K562 (cell line): ENCODE measurements at regions not wholly inside any gene's neighbourhood (a gene's known extent, or its start where the extent isn't known, plus 50 kb on each side); places are given as distances from the start of the nearest gene placed in this dataset.

Experiments used
- ATAC-seq: fragments of 200-7000 bp; cut with Tn5 transposase; 3 replicates; pipeline ENCODE4 v1.9.1; 2020; ENCODE audit warnings: moderate library complexity
- BruUV-seq: library from RNA; stranded (reverse); fragments of 400-500 nt; replicated peaks from 2 replicates; lab custom pipeline; 2021; lab: Mats Ljungman, UMichigan
- CTCF ChIA-PET: fragments of 300-600 bp; formaldehyde crosslinking; extraction: SDS; loops from one replicate; lab custom pipeline; 2021; ENCODE audit warnings: low intra/inter-chr PET ratio; lab: Yijun Ruan, JAX
- POLR2A ChIA-PET: fragments of 300-600, 350-650 bp; sonication (Branson Sonifier 250); formaldehyde crosslinking; extraction: SDS; loops from one replicate; lab custom pipeline; 2021; ENCODE audit warnings: antibody characterized with exemption, inconsistent platforms; lab: Yijun Ruan, JAX
- DNase-seq, 4 experiments: peaks; one replicate each; pipeline versions ENCODE4 v3.0.0 to v3.0.0-alpha.2; 2011 to 2018; ENCODE audit warnings: low spot score in 3 of 4, mixed read lengths in 3 of 4; ENCODE audit errors: extremely low read depth in 1 of 4
- FAIRE-seq: peaks from 2 replicates; lab custom pipeline; 2011; peaks lifted over from hg19 to GRCh38; lab: Jason Lieb, UNC
- H2AFZ ChIP-seq: 2 replicates; pipeline ENCODE4 v1.6.0; 2011; ENCODE audit warnings: low read depth, low read length, control low read depth, inconsistent platforms
- H3K27ac ChIP-seq: fragments of 200-600 bp; 3 replicates; pipeline ENCODE4 v1.8.0; 2011; ENCODE audit warnings: low read depth, mild to moderate bottlenecking, control low read depth, inconsistent platforms, low read length, moderate library complexity, mixed read lengths; ENCODE audit errors: extremely low read depth
- H3K27me3 ChIP-seq, 2 experiments: fragments of 300-600 bp in 1 of 2; 2 replicates in 1 of 2; 3 replicates in 1 of 2; pipeline versions ENCODE4 v1.6.0 to v1.8.0; 2011; ENCODE audit warnings: inconsistent platforms in 2 of 2, low read length in 2 of 2, mild to moderate bottlenecking in 1 of 2, mixed read lengths in 1 of 2, moderate library complexity in 1 of 2; ENCODE audit not compliant: control insufficient read depth in 2 of 2, insufficient read depth in 2 of 2
- H3K36me3 ChIP-seq: fragments of 300-600 bp; 3 replicates; pipeline ENCODE4 v1.8.0; 2011; ENCODE audit warnings: mild to moderate bottlenecking, low read length, inconsistent platforms; ENCODE audit not compliant: control insufficient read depth, insufficient read depth
- H3K4me1 ChIP-seq, 2 experiments: fragments of 200-600 bp in 1 of 2; replicated peaks in 1 of 2; 2 replicates in 1 of 2; 3 replicates in 1 of 2; pipeline versions ENCODE4 v1.5.1 to v1.8.0; 2011; ENCODE audit warnings: inconsistent platforms in 2 of 2, low read length in 2 of 2, mild to moderate bottlenecking in 1 of 2, mixed read lengths in 1 of 2, moderate library complexity in 1 of 2; ENCODE audit not compliant: control insufficient read depth in 2 of 2, insufficient read depth in 2 of 2
- H3K4me2 ChIP-seq: 2 replicates; pipeline ENCODE4 v1.6.1; 2011; ENCODE audit warnings: low read length, control low read depth, inconsistent platforms, mixed read lengths; ENCODE audit not compliant: insufficient read depth
- H3K4me3 ChIP-seq: fragments of 200-600 bp; sonication (generic), shearing (Covaris generic); 2 replicates; pipeline ENCODE4 v1.5.1; 2016; ENCODE audit warnings: control low read depth, inconsistent platforms
- H3K79me2 ChIP-seq: fragments of 200-600 bp; 3 replicates; pipeline ENCODE4 v1.8.0; 2011; ENCODE audit warnings: low read length, inconsistent platforms; ENCODE audit not compliant: control insufficient read depth, insufficient read depth
- H3K9ac ChIP-seq, 2 experiments: 2 replicates each; pipeline versions ENCODE4 v1.6.0 to v1.6.1; 2011; ENCODE audit warnings: low read depth in 2 of 2, low read length in 2 of 2, control low read depth in 1 of 2, inconsistent platforms in 1 of 2, mild to moderate bottlenecking in 1 of 2, mixed read lengths in 1 of 2; ENCODE audit not compliant: insufficient read depth in 1 of 2
- H3K9me1 ChIP-seq: one replicate; pipeline ENCODE4 v1.6.0; 2011; ENCODE audit warnings: inconsistent platforms, mild to moderate bottlenecking, low read length, moderate library complexity; ENCODE audit not compliant: control insufficient read depth, insufficient read depth
- H3K9me3 ChIP-seq: replicated peaks from 2 replicates; pipeline ENCODE4 v1.5.1; 2011; ENCODE audit warnings: low read depth, low read length, inconsistent platforms; ENCODE audit not compliant: control insufficient read depth, insufficient read depth
- H4K20me1 ChIP-seq: replicated peaks from 2 replicates; pipeline ENCODE4 v1.6.1; 2011; ENCODE audit warnings: low read length, inconsistent platforms, mixed read lengths; ENCODE audit not compliant: control insufficient read depth, insufficient read depth
- BACH1 ChIP-seq: fragments of 200-800 bp; sonication (Bioruptor generic); IDR thresholded peaks from 2 replicates; pipeline ENCODE4 v1.6.1; 2016; ENCODE audit warnings: missing genetic modification characterization, missing compliant biosample characterization
- CBX3 ChIP-seq, 2 experiments: IDR thresholded peaks; 1 replicate in 1 of 2; 2 replicates in 1 of 2; pipeline ENCODE4 v1.6.1; 2012; ENCODE audit warnings: inconsistent platforms in 2 of 2, low read length in 2 of 2, borderline replicate concordance in 1 of 2, control low read depth in 1 of 2
- ETV5 ChIP-seq: sonication (generic); formaldehyde crosslinking; IDR thresholded peaks from 2 replicates; pipeline ENCODE4 v1.4.0; 2020; ENCODE audit warnings: low read depth, mild to moderate bottlenecking, missing genetic modification reagents
- GABPA ChIP-seq: fragments of 200-800 bp; sonication (Bioruptor generic); conservative IDR thresholded peaks from 2 replicates; pipeline ENCODE4 v1.6.1; 2016; ENCODE audit warnings: low read depth, missing genetic modification characterization, missing compliant biosample characterization
- HDAC2 ChIP-seq: fragments of 450-650 bp; IDR thresholded peaks from 2 replicates; pipeline ENCODE4 v1.6.1; 2016; ENCODE audit warnings: mild to moderate bottlenecking
- NFRKB ChIP-seq: fragments of 450-650 bp; IDR thresholded peaks from 2 replicates; pipeline ENCODE4 v1.6.1; 2016; ENCODE audit warnings: low read depth
- PTBP1 ChIP-seq: fragments of 200-400 bp; formaldehyde crosslinking; IDR thresholded peaks from 2 replicates; pipeline ENCODE4 v1.6.1; 2017; ENCODE audit warnings: low read depth, low read length
- RBM22 ChIP-seq: fragments of 200-400 bp; formaldehyde crosslinking; IDR thresholded peaks from 2 replicates; pipeline ENCODE4 v1.6.1; 2018; ENCODE audit warnings: low read length, low read depth; ENCODE audit not compliant: poor library complexity, severe bottlenecking
- WGBS: fragments of 100-300 bp; shearing (Covaris generic); methylation state at CpG from one replicate; pipeline ENCODE4 v1.1.6; 2016; ENCODE audit warnings: low coverage, mixed read lengths; ENCODE audit not compliant: insufficient coverage; ENCODE audit errors: missing lambda C conversion rate; 5-methylcytosine and 5-hydroxymethylcytosine counted together
- in situ Hi-C: fragments of 300-500 bp; cut with MboI; formaldehyde crosslinking; loops from 4 replicates; pipeline ENCODE4 v1.15.0; 2018; ENCODE audit warnings: inconsistent platforms, mixed read lengths
- intact Hi-C: fragments of 100-400 bp; cut with micrococcal nuclease; formaldehyde crosslinking; loops from 2 replicates; pipeline ENCODE4 v1.14.2; 2022
- TF ChIP-seq, protein P1 (sequence below): sonication (generic); formaldehyde crosslinking; IDR thresholded peaks from 2 replicates; pipeline ENCODE4 v1.8.1; 2022; ENCODE audit warnings: missing genetic modification reagents
- TF ChIP-seq, protein P2 (sequence below): sonication (generic); formaldehyde crosslinking; IDR thresholded peaks from 2 replicates; pipeline ENCODE4 v1.8.1; 2023; ENCODE audit warnings: mild to moderate bottlenecking, missing genetic modification reagents
- TF ChIP-seq, protein P3 (sequence below): fragments of 450-650 bp; formaldehyde crosslinking; IDR thresholded peaks from 2 replicates; pipeline ENCODE4 v1.4.0; 2020; ENCODE audit warnings: mild to moderate bottlenecking, mixed read lengths
- TF ChIP-seq, protein P4 (sequence below): sonication (generic); formaldehyde crosslinking; IDR thresholded peaks from 2 replicates; pipeline ENCODE4 v1.5.0; 2020; ENCODE audit warnings: missing genetic modification reagents

DNA sequence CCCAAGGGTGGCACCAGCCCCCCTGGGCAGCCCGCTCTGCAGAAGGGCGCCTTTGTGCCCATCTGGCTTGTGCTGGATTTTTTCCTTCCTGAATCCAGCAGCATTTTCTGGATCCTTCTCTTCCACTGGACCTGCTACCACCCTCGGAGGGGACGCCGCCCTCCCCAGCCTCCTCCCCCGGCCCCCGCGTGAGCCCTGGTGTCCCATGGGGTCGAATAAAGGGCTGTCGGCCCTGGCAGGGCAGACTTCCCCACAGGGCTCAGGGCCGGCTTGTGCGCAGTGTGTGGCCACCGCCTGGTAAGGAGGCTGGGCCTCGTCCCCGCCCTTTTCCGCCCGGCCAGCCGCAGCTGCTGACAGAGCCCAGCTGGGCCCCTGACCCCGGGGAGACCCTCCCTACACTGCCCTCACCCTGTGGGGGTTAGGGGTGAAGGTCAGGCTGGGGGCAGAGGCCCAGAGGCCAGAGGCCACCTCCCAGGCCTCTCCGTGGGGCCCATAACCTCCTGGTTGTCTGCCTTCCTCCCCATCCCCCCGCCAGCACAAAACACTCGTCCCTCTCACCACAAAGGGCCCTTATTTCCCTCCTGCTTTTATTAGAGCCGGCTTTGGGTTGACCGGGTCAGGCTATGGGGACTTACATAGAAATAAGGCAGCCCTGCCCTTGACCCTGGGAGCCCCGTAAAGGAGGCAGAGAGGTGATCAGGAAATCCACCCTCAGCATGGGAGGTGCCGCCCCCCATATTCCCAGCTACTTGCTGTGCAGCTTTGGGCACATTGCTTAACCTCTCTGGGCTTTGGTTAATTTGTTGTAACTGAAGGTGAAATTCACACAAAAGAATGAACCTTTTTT lies 179.3 kb upstream of the CIBAR2 start (continued):
- TF ChIP-seq, protein P1, sequence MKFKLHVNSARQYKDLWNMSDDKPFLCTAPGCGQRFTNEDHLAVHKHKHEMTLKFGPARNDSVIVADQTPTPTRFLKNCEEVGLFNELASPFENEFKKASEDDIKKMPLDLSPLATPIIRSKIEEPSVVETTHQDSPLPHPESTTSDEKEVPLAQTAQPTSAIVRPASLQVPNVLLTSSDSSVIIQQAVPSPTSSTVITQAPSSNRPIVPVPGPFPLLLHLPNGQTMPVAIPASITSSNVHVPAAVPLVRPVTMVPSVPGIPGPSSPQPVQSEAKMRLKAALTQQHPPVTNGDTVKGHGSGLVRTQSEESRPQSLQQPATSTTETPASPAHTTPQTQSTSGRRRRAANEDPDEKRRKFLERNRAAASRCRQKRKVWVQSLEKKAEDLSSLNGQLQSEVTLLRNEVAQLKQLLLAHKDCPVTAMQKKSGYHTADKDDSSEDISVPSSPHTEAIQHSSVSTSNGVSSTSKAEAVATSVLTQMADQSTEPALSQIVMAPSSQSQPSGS (CRISPR knock-in tag), result 0 out of 2 replicates have a peak, but pooled peaks have one; percentile 58
- TF ChIP-seq CBX3 (IDR thresholded peaks at IDR 0.05; ENCODE audit: borderline replicate concordance in 1 of 2, low read length in 2 of 2), result no peak
- no peak for TF ChIP-seq NFRKB
- TF ChIP-seq ETV5, result 0 out of 2 replicates have a peak, but pooled peaks have one; percentile 53
- peak; percentile 68; the same call in 1 of the 2 replicates for TF ChIP-seq PTBP1
- TF ChIP-seq GABPA, result peak; percentile 26; the same call in 1 of the 2 replicates
- TF ChIP-seq RBM22, result peak; percentile 35
- TF ChIP-seq HDAC2, result peak; percentile 95

DNA sequence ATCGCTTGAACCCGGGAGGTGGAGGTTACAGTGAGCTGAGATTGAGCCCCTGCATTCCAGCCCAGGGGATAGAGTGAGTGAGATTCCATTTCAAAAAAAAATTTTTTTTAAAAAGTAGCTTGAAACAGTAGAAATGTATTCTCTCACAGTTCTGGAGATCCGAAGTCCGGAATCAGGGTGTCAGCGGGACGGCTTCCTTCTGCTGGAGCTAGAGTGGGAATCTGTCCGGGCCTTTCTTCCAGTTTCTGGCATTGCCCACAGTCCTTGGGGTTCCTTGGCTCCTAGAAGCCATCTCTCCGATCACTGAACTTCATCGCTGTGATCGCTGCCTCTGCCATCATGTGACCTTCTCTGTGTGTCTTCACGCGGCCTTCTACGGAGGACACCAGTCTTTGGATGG lies 181.2 kb upstream of the CIBAR2 start:
- Histone ChIP-seq H3K4me2 (no peak overlapping the region), H3K27ac (no peak overlapping the region)
- TF ChIP-seq, protein P2, sequence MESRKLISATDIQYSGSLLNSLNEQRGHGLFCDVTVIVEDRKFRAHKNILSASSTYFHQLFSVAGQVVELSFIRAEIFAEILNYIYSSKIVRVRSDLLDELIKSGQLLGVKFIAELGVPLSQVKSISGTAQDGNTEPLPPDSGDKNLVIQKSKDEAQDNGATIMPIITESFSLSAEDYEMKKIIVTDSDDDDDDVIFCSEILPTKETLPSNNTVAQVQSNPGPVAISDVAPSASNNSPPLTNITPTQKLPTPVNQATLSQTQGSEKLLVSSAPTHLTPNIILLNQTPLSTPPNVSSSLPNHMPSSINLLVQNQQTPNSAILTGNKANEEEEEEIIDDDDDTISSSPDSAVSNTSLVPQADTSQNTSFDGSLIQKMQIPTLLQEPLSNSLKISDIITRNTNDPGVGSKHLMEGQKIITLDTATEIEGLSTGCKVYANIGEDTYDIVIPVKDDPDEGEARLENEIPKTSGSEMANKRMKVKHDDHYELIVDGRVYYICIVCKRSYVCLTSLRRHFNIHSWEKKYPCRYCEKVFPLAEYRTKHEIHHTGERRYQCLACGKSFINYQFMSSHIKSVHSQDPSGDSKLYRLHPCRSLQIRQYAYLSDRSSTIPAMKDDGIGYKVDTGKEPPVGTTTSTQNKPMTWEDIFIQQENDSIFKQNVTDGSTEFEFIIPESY (CRISPR knock-in tag), result 0 out of 2 replicates have a peak, but pooled peaks have one; percentile 22
- no peak for TF ChIP-seq BACH1
- TF ChIP-seq, protein P3, sequence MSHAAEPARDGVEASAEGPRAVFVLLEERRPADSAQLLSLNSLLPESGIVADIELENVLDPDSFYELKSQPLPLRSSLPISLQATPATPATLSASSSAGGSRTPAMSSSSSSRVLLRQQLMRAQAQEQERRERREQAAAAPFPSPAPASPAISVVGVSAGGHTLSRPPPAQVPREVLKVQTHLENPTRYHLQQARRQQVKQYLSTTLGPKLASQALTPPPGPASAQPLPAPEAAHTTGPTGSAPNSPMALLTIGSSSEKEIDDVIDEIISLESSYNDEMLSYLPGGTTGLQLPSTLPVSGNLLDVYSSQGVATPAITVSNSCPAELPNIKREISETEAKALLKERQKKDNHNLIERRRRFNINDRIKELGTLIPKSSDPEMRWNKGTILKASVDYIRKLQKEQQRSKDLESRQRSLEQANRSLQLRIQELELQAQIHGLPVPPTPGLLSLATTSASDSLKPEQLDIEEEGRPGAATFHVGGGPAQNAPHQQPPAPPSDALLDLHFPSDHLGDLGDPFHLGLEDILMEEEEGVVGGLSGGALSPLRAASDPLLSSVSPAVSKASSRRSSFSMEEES (CRISPR knock-in tag), result 0 out of 2 replicates have a peak, but pooled peaks have one; percentile 16
- TF ChIP-seq, protein P4, sequence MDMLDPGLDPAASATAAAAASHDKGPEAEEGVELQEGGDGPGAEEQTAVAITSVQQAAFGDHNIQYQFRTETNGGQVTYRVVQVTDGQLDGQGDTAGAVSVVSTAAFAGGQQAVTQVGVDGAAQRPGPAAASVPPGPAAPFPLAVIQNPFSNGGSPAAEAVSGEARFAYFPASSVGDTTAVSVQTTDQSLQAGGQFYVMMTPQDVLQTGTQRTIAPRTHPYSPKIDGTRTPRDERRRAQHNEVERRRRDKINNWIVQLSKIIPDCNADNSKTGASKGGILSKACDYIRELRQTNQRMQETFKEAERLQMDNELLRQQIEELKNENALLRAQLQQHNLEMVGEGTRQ, result peak; percentile 24; the same call in 1 of the 2 replicates
- TF ChIP-seq, all 486 proteins: peak for 3
- Histone ChIP-seq H3K9ac (no peak overlapping the region), H3K9me1 (no peaks in the 10 kb centered on the region), H3K27me3 (no peaks in the 10 kb centered on the region), H3K4me1 (peaks cover 18 to 42% of the 10 kb centered on the region in 2 experiments), H4K20me1 (0 out of 2 replicates have a peak, but pooled peaks cover 9% of the 10 kb centered on the region), H3K36me3 (no peaks in the 10 kb centered on the region; the same call in 2 of the 3 replicates), H3K4me3 (no peak overlapping the region), H2AFZ (no peak overlapping the region), H3K79me2 (no peaks in the 10 kb centered on the region), H3K9me3 (no peaks in the 10 kb centered on the region)
- no TSS peak for BruUV-seq
- ChIA-PET POLR2A (no interaction called here), CTCF (interaction anchor here (0.6 kb wide), 1 partner anchor 1179 kb away, joined by 3 read pairs; no protein-coding TSS in a partner anchor)
- 83% methylated on average over 13 of the region's 13 CpGs for WGBS
- in situ Hi-C loops, result no loop called here
- no peak for ATAC-seq
- intact Hi-C loops, result no loop called here
- DNase-seq, result no peak
- FAIRE-seq, result no peak
